ENCODE measurements at regions not wholly inside any gene's neighbourhood (a gene's known extent, or its start where the extent isn't known, plus 50 kb on each side); places are given as distances from the start of the nearest gene placed in this dataset.

DNA sequence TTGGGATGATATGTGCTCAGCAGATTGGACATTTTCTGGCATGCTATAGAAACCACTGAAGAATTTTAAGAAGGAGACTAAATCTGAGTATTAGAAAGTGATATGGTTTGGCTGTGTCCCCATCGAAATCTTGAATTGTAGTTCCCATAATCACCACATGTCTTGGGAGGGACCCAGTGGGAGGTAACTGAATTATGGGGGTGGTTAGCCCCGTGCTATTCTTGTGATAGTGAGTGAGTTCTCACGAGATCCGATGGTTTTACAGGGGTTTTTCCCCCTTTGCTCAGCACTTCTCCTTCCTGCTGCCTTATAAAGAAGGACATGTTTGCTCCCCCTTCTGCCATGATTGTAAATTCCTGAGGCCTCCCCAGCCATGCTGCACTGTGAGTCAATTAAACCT is 535.9 kb upstream of the VRK2 start:
- no peaks in the 10 kb centered on the region for H3K36me3 Mint-ChIP-seq (ENCODE audit: low read depth)
- intact Hi-C loops (cut with micrococcal nuclease), result loop anchor here (10.0 kb wide), 1 partner anchor 1796 kb away; no protein-coding TSS in a partner anchor
- H3K27me3 Mint-ChIP-seq, result no peaks in the 10 kb centered on the region
- DNase-seq, result no peak
- POLR2A ChIA-PET, result no interaction called here
- H3K4me3 Mint-ChIP-seq, result no peak overlapping the region
- H3K4me1 Mint-ChIP-seq (ENCODE audit: low read depth), result no peaks in the 10 kb centered on the region
- CTCF ChIA-PET, result no interaction called here
- ATAC-seq, result no peak
- TF ChIP-seq, protein P1, sequence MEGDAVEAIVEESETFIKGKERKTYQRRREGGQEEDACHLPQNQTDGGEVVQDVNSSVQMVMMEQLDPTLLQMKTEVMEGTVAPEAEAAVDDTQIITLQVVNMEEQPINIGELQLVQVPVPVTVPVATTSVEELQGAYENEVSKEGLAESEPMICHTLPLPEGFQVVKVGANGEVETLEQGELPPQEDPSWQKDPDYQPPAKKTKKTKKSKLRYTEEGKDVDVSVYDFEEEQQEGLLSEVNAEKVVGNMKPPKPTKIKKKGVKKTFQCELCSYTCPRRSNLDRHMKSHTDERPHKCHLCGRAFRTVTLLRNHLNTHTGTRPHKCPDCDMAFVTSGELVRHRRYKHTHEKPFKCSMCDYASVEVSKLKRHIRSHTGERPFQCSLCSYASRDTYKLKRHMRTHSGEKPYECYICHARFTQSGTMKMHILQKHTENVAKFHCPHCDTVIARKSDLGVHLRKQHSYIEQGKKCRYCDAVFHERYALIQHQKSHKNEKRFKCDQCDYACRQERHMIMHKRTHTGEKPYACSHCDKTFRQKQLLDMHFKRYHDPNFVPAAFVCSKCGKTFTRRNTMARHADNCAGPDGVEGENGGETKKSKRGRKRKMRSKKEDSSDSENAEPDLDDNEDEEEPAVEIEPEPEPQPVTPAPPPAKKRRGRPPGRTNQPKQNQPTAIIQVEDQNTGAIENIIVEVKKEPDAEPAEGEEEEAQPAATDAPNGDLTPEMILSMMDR (IDR thresholded peaks at IDR 0.05), result no peak
- H3K27ac Mint-ChIP-seq, result no peak overlapping the region
- no peaks in the 10 kb centered on the region for H3K9me3 Mint-ChIP-seq

DNA sequence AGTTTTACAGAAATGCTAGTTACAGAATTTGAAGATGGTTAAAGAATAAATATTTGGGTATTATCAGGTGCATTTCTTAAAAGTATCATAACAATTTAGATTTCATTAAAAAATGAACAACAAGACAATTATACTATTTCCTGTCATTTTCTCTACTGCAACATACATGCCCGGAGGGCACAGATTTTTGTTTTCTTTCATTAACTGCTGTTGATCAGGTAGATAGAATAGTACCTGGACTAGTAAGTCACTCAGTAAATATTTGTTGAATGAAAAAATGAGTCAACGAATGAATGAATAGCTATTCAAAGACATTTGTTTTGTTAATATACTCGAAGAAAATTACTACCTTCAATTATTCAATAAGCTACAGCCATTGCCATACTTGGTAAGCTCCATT is 531.2 kb upstream of the VRK2 start:
- H3K9me3 Mint-ChIP-seq, result no peaks in the 10 kb centered on the region
- CTCF ChIA-PET, result interaction anchor here (1.3 to 2.0 kb wide), 2 partner anchors 18 to 1332 kb away, joined by 4 to 7 read pairs; partner anchors contain the start of gene CCDC85A

DNA sequence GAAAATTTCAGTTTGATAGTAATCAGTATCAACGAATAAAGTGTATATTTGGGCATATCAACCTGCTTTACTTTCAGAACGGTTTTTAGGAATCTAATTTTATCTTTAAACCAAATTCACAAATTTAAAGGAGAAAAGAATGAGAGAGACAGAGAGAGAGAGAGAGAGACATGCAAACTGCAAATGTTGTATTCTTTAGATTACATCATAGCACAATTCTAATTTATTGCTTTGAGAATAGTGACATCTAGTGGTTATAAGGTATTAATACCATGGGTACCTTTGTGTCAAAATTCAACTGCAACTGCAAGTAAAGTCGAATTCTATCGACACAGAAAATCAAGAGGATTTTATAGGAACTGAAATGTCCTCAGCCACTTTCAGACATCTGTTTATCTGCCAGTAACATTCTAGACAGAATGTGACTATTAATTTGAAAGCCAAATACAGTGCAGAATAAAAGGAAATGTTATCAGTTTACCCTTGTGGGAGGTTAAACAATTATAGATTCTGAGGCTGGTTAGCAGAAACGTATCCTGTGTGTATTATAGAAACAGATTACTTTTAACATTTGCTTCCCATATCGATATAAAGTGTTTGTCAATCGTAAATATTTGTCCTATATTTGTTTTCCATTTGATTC is 529.8 kb upstream of the VRK2 start:
- DNase-seq (no peak), ATAC-seq (peak; percentile 56)
- intact Hi-C loops (cut with micrococcal nuclease), result loop anchor here (5.0 to 10.0 kb wide), 2 partner anchors 1335 to 1802 kb away; partner anchors contain the start of gene CCDC85A
- Mint-ChIP-seq H3K27me3 (no peaks in the 10 kb centered on the region), H3K27ac (no peak overlapping the region), H3K9me3 (no peaks in the 10 kb centered on the region), H3K4me3 (no peak overlapping the region), H3K36me3 (ENCODE audit: low read depth) (no peaks in the 10 kb centered on the region), H3K4me1 (ENCODE audit: low read depth) (no peaks in the 10 kb centered on the region)
- TF ChIP-seq, protein P1 (IDR thresholded peaks at IDR 0.05), result peak; percentile 70
- POLR2A ChIA-PET, result no interaction called here
- CTCF ChIA-PET, result interaction anchor here (2.0 kb wide), 1 partner anchor 19 kb away, joined by 4 read pairs; no protein-coding TSS in a partner anchor

More for the DNA sequence above, 531.2 kb upstream of the VRK2 start:
- intact Hi-C loops (cut with micrococcal nuclease), result loop anchor here (5.0 to 10.0 kb wide), 2 partner anchors 1333 to 1801 kb away; partner anchors contain the start of gene CCDC85A
- no peak overlapping the region for H3K4me3 Mint-ChIP-seq
- DNase-seq (no peak), ATAC-seq (no peak)
- POLR2A ChIA-PET, result no interaction called here
- TF ChIP-seq, protein P1 (IDR thresholded peaks at IDR 0.05), result no peak
- no peak overlapping the region for H3K27ac Mint-ChIP-seq
- no peaks in the 10 kb centered on the region for H3K4me1 Mint-ChIP-seq (ENCODE audit: low read depth)
- H3K36me3 Mint-ChIP-seq (ENCODE audit: low read depth), result no peaks in the 10 kb centered on the region
- no peaks in the 10 kb centered on the region for H3K27me3 Mint-ChIP-seq

DNA sequence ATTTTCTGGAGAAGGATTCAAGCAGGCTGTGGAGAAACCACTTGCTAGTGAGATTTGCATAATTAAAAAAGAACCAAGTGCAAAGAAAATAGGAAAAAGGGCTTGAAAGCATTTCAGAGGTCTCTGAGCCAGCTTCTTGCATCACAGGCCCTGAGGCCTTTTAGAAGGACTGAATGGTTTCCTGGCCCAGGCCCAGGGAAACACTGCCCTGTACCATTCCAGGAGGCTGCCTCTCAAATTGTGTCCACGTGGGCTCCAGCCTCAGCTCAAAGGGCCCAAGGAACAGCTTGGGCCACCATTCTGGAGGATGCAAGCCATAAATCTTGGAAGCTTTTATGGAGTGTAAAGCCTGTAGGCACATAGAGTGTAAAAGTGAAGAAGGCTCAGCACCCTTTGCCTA is 523.3 kb upstream of the VRK2 start:
- DNase-seq, result no peak
- H3K4me1 Mint-ChIP-seq (ENCODE audit: low read depth), result no peaks in the 10 kb centered on the region
- H3K27ac Mint-ChIP-seq, result no peak overlapping the region
- H3K27me3 Mint-ChIP-seq, result no peaks in the 10 kb centered on the region
- H3K4me3 Mint-ChIP-seq, result no peak overlapping the region
- ChIA-PET CTCF (no interaction called here), POLR2A (no interaction called here)
- intact Hi-C loops (cut with micrococcal nuclease), result no loop called here
- H3K9me3 Mint-ChIP-seq, result peaks cover 10% of the 10 kb centered on the region
- TF ChIP-seq, protein P1 (IDR thresholded peaks at IDR 0.05), result no peak
- H3K36me3 Mint-ChIP-seq (ENCODE audit: low read depth), result peaks cover 1% of the 10 kb centered on the region
- ATAC-seq, result no peak

DNA sequence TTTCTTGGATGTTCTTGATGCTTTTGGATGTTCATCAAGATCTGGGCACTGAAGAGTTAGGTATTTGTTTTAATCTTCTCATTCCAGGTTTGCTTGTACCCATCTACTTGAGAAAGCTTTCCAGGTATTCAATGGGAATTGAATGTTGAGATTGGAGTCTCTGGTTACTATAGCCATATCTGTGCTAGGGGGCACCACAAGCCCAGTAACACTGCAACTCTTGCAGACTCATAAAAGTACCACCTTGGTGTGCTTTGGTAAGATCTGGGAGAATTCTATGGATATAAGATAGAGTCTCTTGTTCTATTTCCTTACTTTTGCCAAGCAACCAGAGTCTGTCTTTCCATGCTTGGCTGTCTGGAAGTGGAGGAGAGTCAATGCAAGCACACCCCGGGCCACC is 518.9 kb upstream of the VRK2 start:
- H3K4me3 Mint-ChIP-seq, result no peak overlapping the region
- H3K27ac Mint-ChIP-seq, result no peak overlapping the region
- H3K9me3 Mint-ChIP-seq, result peaks cover 9% of the 10 kb centered on the region
- TF ChIP-seq, protein P1 (IDR thresholded peaks at IDR 0.05), result no peak
- ATAC-seq, result no peak
- ChIA-PET POLR2A (no interaction called here), CTCF (no interaction called here)
- DNase-seq, result no peak
- no peaks in the 10 kb centered on the region for H3K27me3 Mint-ChIP-seq
- intact Hi-C loops (cut with micrococcal nuclease), result no loop called here
- H3K36me3 Mint-ChIP-seq (ENCODE audit: low read depth), result peaks cover 1% of the 10 kb centered on the region
- no peaks in the 10 kb centered on the region for H3K4me1 Mint-ChIP-seq (ENCODE audit: low read depth)

Data from activated CD8-positive, alpha-beta T cell treated with anti-CD3 and anti-CD28 coated beads for 36 hours (primary cell).